CD4-positive, alpha-beta T cell treated with Interleukin-6 for 4 hours (primary cell): ENCODE measurements at regions not wholly inside any gene's neighbourhood (a gene's known extent, or its start where the extent isn't known, plus 50 kb on each side); places are given as distances from the start of the nearest gene placed in this dataset.

Experiments used
- DNase-seq: peaks from one replicate; pipeline ENCODE4 v3.0.0-alpha.2; 2020; ENCODE audit warnings: mixed read lengths

GRCh38 chr6:137352859-137353258, 133.7 kb upstream of the IFNGR1 start:
- DNase-seq, result no peak

DNA sequence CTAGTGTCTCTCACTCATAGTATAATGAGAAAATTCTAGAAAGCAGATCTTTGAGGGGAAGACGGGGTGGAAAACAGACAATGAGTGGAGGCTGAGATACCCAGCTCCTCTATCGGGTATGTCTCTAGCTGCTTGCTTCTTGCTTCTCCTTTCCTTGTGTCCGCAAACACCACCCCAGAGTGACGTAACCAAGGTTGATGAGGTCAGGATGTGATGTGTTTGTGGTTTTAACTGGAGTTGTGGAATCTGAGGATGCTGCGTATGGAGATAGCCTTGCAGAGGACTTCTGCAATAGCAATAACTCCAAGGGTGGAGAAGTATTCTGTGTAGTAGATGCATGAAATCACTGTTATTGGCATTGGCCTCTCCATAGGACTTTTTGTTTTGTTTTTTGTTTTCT, 132.7 kb upstream of the IFNGR1 start:
- no peak for DNase-seq

DNA sequence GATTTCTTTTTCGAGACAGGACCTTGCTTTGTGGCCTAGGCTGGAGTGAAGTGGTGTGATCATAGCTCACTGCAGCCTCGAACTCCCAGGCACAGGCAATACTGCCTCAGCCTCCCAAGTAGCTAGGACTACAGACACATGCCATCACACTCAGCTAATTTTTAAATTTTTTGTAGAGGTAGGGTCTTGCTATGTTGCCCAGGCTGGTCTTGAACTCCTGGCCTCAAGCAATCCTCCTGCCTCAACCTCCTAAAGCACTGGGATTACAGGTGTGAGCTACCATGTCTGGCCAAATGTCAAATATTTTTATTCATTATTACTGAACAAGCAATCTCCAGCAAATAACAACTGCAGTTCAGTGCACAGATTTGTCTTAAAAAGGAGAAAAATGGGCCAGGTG, 131.7 kb upstream of the IFNGR1 start:
- no peak for DNase-seq

GRCh38 chr6:137349856-137350830, 131.0 kb upstream of the IFNGR1 start:
- DNase-seq, result no peak

DNA sequence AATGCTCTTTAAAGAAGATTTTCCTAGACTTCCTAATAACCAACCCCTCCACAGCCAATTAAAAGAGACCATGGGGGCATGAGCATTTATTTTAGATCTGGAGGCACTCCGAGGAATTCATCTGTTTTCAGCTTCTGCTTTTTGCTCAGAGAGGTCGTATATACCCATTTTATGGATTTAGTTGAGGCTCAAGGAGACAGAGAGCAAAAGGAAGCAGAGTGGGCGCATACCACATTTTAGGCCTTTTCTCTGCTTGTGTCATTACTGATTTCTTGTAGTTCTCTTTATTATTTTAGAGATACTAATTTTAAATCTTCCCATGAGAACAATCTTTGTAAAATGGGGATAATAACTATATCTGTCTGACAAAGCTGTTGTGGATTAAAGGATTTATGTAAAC, 129.6 kb upstream of the IFNGR1 start:
- DNase-seq, result no peak

GRCh38 chr6:137343241-137343640, 124.1 kb upstream of the IFNGR1 start:
- DNase-seq, result no peak

- DNase-seq, result peak; percentile 21
These were observed 123.5 kb upstream of the IFNGR1 start for GRCh38 chr6:137342607-137343190.

- DNase-seq, result peak; percentile 75
These were observed 122.6 kb upstream of the IFNGR1 start for GRCh38 chr6:137341681-137342195.

DNA sequence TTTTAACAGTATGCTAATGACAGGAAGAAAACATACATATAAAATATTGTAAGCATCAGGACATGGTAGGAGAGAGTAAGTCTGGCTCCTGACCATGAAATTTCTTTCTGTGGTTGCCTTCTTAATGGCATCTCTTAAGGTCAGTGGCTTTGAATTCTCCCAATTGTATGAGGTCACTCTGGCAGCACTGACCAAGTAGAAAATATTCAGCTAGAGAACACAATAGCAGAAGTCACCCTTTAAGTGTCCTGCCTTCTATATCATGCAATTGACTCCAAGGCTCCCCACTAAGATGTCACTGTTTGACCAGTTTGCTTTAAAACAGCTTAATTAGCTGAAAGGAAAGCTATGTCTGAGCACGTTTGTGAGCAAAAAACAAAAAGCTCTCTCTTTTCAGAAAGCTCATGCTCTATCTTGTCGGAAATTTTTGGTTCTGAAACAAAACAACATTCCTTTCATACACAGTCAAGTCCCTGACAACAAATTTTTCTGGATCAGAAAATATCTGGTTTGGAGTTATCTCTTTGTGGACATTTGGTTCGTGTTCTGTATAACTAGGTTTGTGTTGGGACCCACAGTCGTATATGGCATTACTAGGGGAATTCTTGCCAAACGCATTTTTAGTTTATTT, 120.9 kb upstream of the IFNGR1 start:
- no peak for DNase-seq

- DNase-seq, result no peak
These were observed 115.7 kb upstream of the IFNGR1 start for GRCh38 chr6:137334884-137335283.

DNA sequence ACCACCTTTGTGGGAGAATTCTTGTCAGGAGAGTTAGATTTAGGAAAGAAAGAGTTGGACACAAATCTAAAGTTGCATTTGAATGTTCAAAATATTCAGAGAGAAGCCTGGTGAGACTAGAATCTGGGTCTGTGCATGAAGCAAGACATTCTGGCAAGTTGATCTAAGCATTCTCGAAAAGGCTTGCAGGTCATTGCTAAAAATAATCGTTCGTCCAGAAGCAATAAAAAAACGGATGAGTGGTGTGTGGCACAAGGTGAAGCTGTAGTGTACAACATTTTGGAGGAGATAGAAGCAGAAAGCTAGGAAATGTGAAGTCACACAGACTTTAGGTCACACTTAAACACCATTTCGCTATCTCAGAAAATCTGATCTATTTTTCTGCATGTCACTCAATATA, 114.9 kb upstream of the IFNGR1 start:
- DNase-seq, result no peak

DNA sequence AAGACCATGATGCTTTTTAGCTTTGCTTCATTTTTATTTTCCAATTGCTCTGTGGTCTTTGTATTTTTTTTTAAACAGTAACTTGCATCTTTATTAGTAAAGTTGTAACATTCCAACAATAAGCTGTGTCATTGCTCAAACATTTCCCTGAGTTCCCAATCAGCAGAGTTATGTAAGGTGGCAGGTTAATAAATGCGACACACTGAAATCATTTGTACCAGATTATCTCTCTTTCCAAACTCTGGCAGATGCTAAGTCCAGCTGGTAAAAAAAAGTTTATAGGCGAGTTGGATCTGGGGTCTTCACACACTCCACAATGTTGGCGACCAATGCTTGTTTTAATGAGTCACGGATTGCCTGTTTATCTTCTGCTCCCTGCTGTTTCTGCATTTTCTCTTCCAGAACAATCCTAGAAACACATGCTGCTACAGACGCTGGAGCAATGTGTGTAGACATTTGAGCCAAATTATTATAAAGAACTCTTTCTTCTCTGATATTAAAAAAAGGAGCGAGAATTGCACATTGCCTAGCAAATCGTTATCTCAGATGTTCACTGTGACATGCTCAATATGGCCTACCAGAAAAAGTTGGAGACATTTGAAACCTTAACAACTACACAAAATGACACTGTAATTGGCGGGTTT, 113.6 kb upstream of the IFNGR1 start:
- no peak for DNase-seq

- no peak for DNase-seq
These were observed 104.7 kb upstream of the IFNGR1 start for GRCh38 chr6:137323860-137324259.

DNA sequence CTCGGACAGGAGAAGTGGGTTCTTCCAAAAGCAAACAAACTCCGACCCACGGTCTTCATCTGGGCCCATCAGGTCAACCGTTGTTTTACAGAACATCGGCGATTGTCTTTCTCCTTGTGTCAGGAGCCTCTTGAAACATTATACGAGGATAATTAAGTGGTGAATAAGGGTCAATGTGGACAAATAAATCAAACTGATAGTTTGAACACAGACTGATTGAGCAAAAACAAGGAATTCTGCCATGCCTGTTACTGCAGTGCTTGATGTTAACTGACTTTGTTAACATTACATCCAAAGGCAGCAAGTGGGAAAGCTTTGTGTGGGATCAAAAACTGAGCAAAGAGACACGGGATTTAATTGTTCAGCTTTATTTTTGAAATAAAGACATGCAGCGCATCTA, 101.1 kb upstream of the IFNGR1 start:
- no peak for DNase-seq

DNA sequence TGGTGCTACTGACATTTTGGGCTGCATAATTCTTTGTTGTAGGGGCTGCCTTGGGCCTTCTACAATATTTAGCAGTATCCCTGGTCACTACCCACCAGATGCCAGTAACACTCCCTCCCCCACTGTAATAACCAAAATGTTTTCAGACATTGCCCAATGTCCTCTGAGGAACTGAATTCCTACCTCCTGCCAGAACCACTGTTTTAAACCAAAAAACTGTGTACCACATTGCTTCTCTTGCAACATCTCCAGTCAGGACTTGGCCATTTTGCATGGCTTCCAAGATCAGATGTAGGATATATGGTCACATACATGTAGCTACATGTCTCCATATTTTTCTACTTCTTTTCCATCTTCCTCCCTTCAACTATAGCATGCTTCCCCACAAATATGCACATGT, 97.4 kb upstream of the IFNGR1 start:
- no peak for DNase-seq

DNA sequence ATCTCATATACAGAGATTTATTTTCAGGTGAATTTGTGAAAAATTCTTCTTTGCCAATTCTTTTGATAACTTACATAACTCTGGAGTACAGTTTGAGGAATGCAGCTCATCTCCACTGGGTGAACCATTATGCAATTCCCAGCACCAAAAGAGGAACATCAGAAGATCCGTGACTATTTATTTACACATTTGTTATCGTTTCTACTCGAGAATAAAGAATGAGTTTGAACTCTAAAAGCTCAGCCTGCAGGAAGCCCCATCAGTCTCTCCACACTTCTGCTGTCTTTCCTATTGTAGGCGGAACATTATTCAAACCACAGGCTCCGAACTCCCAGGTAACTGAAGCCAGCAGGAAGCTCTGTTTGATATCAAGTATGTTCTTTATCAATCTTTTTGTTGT, 95.9 kb upstream of the IFNGR1 start:
- DNase-seq, result no peak

DNA sequence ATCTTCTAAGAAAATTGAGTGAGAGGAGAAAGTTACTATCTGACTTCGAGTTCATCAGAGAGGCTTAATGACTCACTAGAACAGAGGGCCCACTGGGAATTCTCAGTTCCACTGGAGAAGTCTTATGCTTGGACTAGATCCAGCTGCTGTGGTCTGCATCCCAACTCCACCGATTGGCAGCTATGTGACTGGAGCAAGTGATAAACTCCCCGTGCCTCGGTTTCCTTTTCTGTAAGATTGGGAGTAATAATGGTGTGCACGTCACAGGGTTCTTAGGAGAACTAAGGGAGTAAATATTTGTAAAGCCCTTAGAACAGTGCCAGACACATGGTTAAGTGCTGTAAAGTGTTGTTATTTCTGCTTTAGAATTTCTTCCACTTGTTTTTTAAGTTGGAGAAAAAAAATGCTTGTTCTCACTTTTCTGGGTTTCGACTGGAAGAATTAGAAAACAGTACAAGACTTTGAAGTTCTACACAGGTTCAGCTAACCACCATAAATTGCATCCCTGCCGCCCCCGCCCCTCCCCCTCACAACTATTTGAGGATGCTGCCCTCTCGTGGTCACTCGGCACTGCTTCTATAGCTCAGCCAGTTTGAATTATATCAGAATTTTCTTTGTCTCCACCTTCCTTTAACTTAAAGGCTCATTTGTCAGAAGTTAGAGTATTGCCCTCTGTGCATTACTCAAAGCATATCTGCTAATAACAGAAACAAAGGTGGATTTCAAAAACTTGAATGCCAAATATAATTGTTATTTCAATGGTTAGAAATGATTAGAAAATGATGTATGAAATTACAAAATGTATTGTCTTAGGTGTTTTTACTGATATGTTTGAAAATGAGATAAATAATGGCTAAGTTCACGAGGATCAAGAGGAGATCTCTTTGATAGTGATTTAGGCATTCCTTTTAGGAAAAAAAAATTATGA, 95.0 kb upstream of the IFNGR1 start:
- peak; percentile 80 for DNase-seq

- no peak for DNase-seq
These were observed 94.0 kb upstream of the IFNGR1 start for GRCh38 chr6:137313211-137313610.

- DNase-seq, result no peak
These were observed 92.8 kb upstream of the IFNGR1 start for GRCh38 chr6:137311940-137312339.

DNA sequence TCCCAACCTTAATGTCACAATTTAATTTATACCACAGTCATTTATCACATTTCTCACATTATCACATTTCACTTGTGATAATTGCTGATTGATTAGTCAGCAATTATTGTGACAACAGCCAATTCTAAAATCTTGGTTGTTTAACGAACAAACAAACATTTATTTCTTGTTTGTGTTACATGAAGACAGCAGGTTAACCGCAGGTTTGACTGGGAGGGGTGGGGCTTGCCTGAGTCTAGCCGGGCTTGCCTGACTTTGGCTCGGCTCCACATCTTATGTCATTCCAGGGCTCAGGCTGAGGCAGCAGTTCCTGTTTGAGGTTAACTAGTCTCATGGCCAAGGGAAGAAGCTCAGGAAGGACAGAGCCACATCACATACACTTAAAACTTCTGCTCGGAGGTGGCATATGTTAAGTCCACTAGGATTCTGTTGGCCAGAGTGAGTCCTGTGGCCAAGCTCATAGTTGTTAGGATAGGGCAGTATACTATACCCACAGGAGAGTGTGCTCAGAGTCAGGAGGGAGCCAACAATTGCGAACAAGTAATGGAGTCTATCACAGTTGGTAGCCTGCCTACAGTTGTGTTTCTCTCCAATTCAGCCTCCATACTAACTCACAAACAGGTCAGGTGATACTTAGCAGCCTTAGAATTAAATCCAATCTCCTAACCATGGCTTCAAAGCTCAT, 90.0 kb upstream of the IFNGR1 start:
- DNase-seq, result peak; percentile 43

GRCh38 chr6:137307163-137307854, 88.1 kb upstream of the IFNGR1 start:
- DNase-seq, result no peak
